Activated T-helper 1 cell treated with anti-CD3 and anti-CD28 coated beads, Interleukin-12 subunit alpha, Interleukin-12 subunit beta, Interleukin-2, Interleukin-4 antibody, amounts not matched to agents 30 ng/mL and 10 ng/mL and 1 ng/mL, durations not matched to agents 14 hours and 24 hours and 36 hours (primary cell): ENCODE measurements at regions not wholly inside any gene's neighbourhood (a gene's known extent, or its start where the extent isn't known, plus 50 kb on each side); places are given as distances from the start of the nearest gene placed in this dataset.

Experiments
- DNase-seq: peaks from one replicate; pipeline ENCODE4 v3.0.0; 2021; ENCODE audit warnings: low spot score
- H3K27ac Mint-ChIP-seq: one replicate; pipeline ENCODE4 v1.8.0; 2021; ENCODE audit warnings: mild to moderate bottlenecking, mixed read lengths
- H3K27me3 Mint-ChIP-seq: one replicate; pipeline ENCODE4 v1.8.0; 2022; ENCODE audit warnings: mild to moderate bottlenecking, moderate library complexity, mixed read lengths; ENCODE audit not compliant: insufficient read depth
- H3K36me3 Mint-ChIP-seq: one replicate; pipeline ENCODE4 v1.8.0; 2021; ENCODE audit warnings: low read depth, mixed read lengths
- H3K4me1 Mint-ChIP-seq: one replicate; pipeline ENCODE4 v1.8.0; 2021; ENCODE audit warnings: low read depth, mixed read lengths
- H3K4me3 Mint-ChIP-seq: one replicate; pipeline ENCODE4 v1.8.0; 2021; ENCODE audit warnings: mild to moderate bottlenecking, moderate library complexity, mixed read lengths
- H3K9me3 Mint-ChIP-seq: one replicate; pipeline ENCODE4 v1.8.0; 2021; ENCODE audit warnings: mixed read lengths
- intact Hi-C: fragments of 100-400 bp; cut with micrococcal nuclease; formaldehyde crosslinking; loops from one replicate; pipeline ENCODE4 v1.15.1; 2024

- Mint-ChIP-seq H3K36me3 (no peaks in the 10 kb centered on the region), H3K27me3 (no peaks in the 10 kb centered on the region), H3K4me3 (no peak overlapping the region), H3K4me1 (no peaks in the 10 kb centered on the region), H3K9me3 (peaks cover 9% of the 10 kb centered on the region), H3K27ac (no peak overlapping the region)
- DNase-seq: no peak
- intact Hi-C loops: no loop called here
These were observed 556.2 kb upstream of the TMPRSS15 start for GRCh38 chr21:18959817-18960216.

DNA sequence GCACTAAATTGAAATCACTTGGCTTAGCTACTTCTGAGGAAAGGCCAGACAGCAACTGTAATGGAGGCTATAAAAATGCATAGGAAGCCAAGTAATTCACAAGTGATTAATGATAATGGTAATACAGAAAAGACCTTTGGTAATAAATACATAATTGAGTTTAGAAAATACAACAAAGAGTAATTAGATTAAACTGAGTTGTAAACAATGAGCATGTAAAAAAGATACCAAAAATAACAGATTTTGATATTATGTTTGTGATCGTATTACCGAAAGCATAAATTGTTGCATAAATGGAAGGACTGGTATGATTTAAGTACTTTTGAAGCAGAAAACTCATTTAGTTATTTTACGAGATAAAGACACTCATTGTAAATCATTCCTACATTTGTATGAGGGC, 556.7 kb upstream of the TMPRSS15 start:
- H3K36me3 Mint-ChIP-seq: no peaks in the 10 kb centered on the region
- no peak overlapping the region for H3K27ac Mint-ChIP-seq
- intact Hi-C loops: no loop called here
- DNase-seq: no peak
- no peaks in the 10 kb centered on the region for H3K27me3 Mint-ChIP-seq
- no peaks in the 10 kb centered on the region for H3K4me1 Mint-ChIP-seq
- peaks cover 9% of the 10 kb centered on the region for H3K9me3 Mint-ChIP-seq
- no peak overlapping the region for H3K4me3 Mint-ChIP-seq

DNA sequence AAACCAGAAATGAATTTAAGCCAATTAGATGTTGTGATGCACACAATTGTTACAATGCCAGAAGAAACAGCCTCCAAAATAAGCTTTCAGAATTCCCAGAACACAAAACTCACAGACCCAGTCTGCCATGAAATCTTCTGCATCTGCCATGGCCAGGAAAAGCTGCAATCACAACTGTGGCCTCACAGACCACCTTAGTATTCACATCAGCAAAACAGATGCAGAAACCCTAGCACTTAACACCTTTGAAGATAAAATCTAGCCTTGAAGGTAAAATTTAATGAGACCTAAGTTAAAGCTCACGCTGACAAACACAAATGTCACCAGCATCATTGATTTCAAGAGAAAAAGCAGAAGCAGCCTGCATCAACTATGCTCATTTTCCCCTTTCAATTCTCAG, 566.8 kb upstream of the TMPRSS15 start:
- no peaks in the 10 kb centered on the region for H3K27me3 Mint-ChIP-seq
- no peaks in the 10 kb centered on the region for H3K4me1 Mint-ChIP-seq
- intact Hi-C loops: no loop called here
- H3K4me3 Mint-ChIP-seq: no peak overlapping the region
- no peaks in the 10 kb centered on the region for H3K36me3 Mint-ChIP-seq
- DNase-seq: no peak
- H3K9me3 Mint-ChIP-seq: peaks cover 36% of the 10 kb centered on the region
- no peak overlapping the region for H3K27ac Mint-ChIP-seq

GRCh38 chr21:18970941-18971340, 567.4 kb upstream of the TMPRSS15 start:
- no peaks in the 10 kb centered on the region for H3K36me3 Mint-ChIP-seq
- H3K4me3 Mint-ChIP-seq: no peak overlapping the region
- intact Hi-C loops: no loop called here
- peaks cover 39% of the 10 kb centered on the region for H3K9me3 Mint-ChIP-seq
- H3K27ac Mint-ChIP-seq: no peak overlapping the region
- H3K27me3 Mint-ChIP-seq: no peaks in the 10 kb centered on the region
- no peaks in the 10 kb centered on the region for H3K4me1 Mint-ChIP-seq
- no peak for DNase-seq

DNA sequence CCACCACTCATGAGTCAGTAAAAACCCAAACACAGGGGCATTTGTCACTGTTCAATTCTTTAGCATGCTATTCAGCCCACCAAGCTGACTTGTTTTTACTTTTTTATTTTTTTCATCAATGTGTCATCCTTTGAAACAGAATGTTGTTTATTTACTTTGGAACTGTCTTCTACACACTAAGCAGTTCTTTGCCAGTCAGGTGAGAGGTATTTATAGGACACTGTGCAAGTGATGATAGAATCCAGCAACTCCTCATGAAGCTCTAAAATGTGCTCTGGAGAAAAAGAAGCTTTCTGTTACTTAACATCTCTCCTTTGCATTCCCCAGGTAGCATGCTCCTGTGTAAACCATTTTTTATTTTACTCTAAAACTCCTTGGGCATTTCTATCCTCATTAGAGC, 582.0 kb upstream of the TMPRSS15 start:
- H3K9me3 Mint-ChIP-seq: peaks cover 35% of the 10 kb centered on the region
- DNase-seq: no peak
- no peaks in the 10 kb centered on the region for H3K27me3 Mint-ChIP-seq
- no peaks in the 10 kb centered on the region for H3K4me1 Mint-ChIP-seq
- no peak overlapping the region for H3K27ac Mint-ChIP-seq
- H3K36me3 Mint-ChIP-seq: no peaks in the 10 kb centered on the region
- H3K4me3 Mint-ChIP-seq: no peak overlapping the region
- intact Hi-C loops: no loop called here

GRCh38 chr21:18986197-18986596, 582.6 kb upstream of the TMPRSS15 start:
- Mint-ChIP-seq H3K9me3 (peaks cover 35% of the 10 kb centered on the region), H3K27ac (no peak overlapping the region), H3K4me1 (no peaks in the 10 kb centered on the region), H3K4me3 (no peak overlapping the region), H3K36me3 (no peaks in the 10 kb centered on the region), H3K27me3 (no peaks in the 10 kb centered on the region)
- intact Hi-C loops: no loop called here
- DNase-seq: no peak

DNA sequence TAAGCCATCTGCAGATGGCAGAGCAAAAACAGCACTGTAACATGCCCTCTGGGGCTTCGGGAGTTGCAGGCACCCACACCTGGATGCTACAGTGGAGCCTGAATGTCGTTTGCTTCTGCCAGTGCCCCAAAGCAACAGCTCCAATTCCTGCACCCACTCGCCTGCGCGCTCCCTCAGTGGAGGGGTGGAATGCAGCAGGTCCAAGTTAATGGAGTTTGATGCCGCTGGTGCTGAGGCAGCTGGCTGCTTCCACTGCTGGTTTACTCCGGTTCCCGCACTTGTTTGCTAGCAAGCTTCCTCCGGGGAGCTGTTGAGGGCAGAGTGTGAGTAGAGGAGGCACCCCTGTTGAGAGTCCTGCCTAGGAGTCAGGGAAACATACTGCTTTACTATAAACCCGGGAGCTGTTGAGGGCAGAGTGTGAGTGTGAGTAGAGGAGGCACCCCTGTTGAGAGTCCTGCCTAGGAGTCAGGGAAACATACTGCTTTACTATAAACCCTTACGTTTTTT, 584.0 kb upstream of the TMPRSS15 start:
- Mint-ChIP-seq H3K9me3 (peaks cover 30% of the 10 kb centered on the region), H3K27me3 (no peaks in the 10 kb centered on the region), H3K36me3 (no peaks in the 10 kb centered on the region), H3K27ac (no peak overlapping the region), H3K4me3 (no peak overlapping the region), H3K4me1 (no peaks in the 10 kb centered on the region)
- intact Hi-C loops: no loop called here
- no peak for DNase-seq

DNA sequence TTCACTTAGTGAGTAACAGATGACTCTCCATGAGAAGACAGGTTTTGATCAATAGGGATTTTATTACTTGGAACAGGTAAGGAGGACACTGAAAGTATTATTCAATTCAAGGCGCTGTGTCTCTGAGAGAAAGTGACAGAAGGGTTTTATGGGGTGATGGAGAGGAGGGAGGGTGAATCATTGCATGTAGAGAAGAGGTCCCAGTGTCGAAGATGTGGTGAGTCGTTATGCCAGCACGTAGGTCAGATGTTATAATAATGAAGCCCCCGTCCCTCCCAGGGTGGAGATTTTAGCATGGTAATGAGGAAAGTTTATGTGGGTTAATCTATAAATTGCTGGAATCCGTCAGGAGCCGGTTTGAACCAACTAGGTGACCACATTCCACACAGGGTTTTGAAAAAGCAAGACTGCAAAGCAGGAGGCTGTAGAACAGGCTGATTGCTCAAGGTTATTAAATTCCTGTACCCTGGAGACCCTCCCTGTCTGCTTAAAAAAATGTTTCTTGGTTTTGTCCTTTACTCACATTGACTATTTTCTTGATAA, 586.4 kb upstream of the TMPRSS15 start:
- no peak for DNase-seq
- H3K27me3 Mint-ChIP-seq: no peaks in the 10 kb centered on the region
- no peaks in the 10 kb centered on the region for H3K4me1 Mint-ChIP-seq
- H3K4me3 Mint-ChIP-seq: no peak overlapping the region
- intact Hi-C loops: no loop called here
- no peak overlapping the region for H3K27ac Mint-ChIP-seq
- peaks cover 19% of the 10 kb centered on the region for H3K9me3 Mint-ChIP-seq
- no peaks in the 10 kb centered on the region for H3K36me3 Mint-ChIP-seq

- Mint-ChIP-seq H3K4me1 (no peaks in the 10 kb centered on the region), H3K9me3 (peaks cover 15% of the 10 kb centered on the region), H3K4me3 (no peak overlapping the region), H3K27ac (no peak overlapping the region), H3K27me3 (no peaks in the 10 kb centered on the region), H3K36me3 (no peaks in the 10 kb centered on the region)
- intact Hi-C loops: no loop called here
- no peak for DNase-seq
These were observed 588.3 kb upstream of the TMPRSS15 start for GRCh38 chr21:18991846-18992245.

GRCh38 chr21:19010251-19010650, 606.7 kb upstream of the TMPRSS15 start:
- Mint-ChIP-seq H3K27me3 (no peaks in the 10 kb centered on the region), H3K27ac (no peak overlapping the region), H3K4me3 (no peak overlapping the region), H3K36me3 (no peaks in the 10 kb centered on the region), H3K4me1 (no peaks in the 10 kb centered on the region), H3K9me3 (peaks cover 35% of the 10 kb centered on the region)
- intact Hi-C loops: no loop called here
- no peak for DNase-seq

- intact Hi-C loops: no loop called here
- Mint-ChIP-seq H3K9me3 (peaks cover 35% of the 10 kb centered on the region), H3K27me3 (no peaks in the 10 kb centered on the region)
These were observed 607.4 kb upstream of the TMPRSS15 start for GRCh38 chr21:19010996-19011395.

GRCh38 chr21:19011451-19011850, 607.9 kb upstream of the TMPRSS15 start:
- H3K4me3 Mint-ChIP-seq: no peak overlapping the region
- intact Hi-C loops: no loop called here
- H3K9me3 Mint-ChIP-seq: peaks cover 35% of the 10 kb centered on the region
- no peak for DNase-seq
- H3K4me1 Mint-ChIP-seq: no peaks in the 10 kb centered on the region
- no peaks in the 10 kb centered on the region for H3K27me3 Mint-ChIP-seq
- H3K27ac Mint-ChIP-seq: no peak overlapping the region
- H3K36me3 Mint-ChIP-seq: no peaks in the 10 kb centered on the region

More at GRCh38 chr21:19010996-19011395, 607.4 kb upstream of the TMPRSS15 start:
- no peak for DNase-seq
- Mint-ChIP-seq H3K36me3 (no peaks in the 10 kb centered on the region), H3K4me3 (no peak overlapping the region), H3K4me1 (no peaks in the 10 kb centered on the region), H3K27ac (no peak overlapping the region)

GRCh38 chr21:19013916-19014315, 610.3 kb upstream of the TMPRSS15 start:
- intact Hi-C loops: no loop called here
- DNase-seq: no peak
- Mint-ChIP-seq H3K9me3 (peaks cover 22% of the 10 kb centered on the region), H3K4me3 (no peak overlapping the region), H3K27me3 (no peaks in the 10 kb centered on the region), H3K27ac (no peak overlapping the region), H3K36me3 (no peaks in the 10 kb centered on the region), H3K4me1 (no peaks in the 10 kb centered on the region)

DNA sequence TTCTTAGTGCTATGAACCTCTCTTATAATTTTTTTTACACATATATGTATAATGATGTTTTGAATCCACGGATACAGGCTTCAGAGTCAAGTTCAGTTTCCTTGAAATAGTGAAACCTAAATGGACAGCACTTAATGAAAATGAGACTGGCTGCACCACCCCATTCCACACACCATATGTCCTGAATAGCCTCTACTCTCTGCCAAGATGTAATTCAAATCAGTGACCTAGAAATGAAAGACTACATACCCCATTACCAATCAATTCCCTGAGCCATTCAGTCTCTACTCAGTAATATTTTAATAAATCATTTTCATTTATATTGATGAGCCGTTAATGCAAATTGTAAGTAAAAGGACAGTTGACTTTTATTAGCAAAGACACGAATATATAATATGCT, 614.9 kb upstream of the TMPRSS15 start:
- H3K9me3 Mint-ChIP-seq: peaks cover 21% of the 10 kb centered on the region
- intact Hi-C loops: no loop called here
- H3K36me3 Mint-ChIP-seq: no peaks in the 10 kb centered on the region
- DNase-seq: no peak
- no peaks in the 10 kb centered on the region for H3K27me3 Mint-ChIP-seq
- no peak overlapping the region for H3K4me3 Mint-ChIP-seq
- no peak overlapping the region for H3K27ac Mint-ChIP-seq
- H3K4me1 Mint-ChIP-seq: no peaks in the 10 kb centered on the region
